Psoas muscle (tissue), 7 donors: ENCODE measurements at regions not wholly inside any gene's neighbourhood (a gene's known extent, or its start where the extent isn't known, plus 50 kb on each side); places are given as distances from the start of the nearest gene placed in this dataset.

Experiments used
- ATAC-seq, 4 donors: fragments of 200-7000 bp; cut with Tn5 transposase; one replicate each; pipeline ENCODE4 v1.9.1; 2020; ENCODE audit warnings: moderate library complexity in 3 of 4, mild to moderate bottlenecking in 2 of 4
- DNase-seq, 2 donors: peaks; one replicate each; pipeline ENCODE4 v3.0.0-alpha.2; 2020
- H3K27ac ChIP-seq: fragments of 200-600 bp; one replicate; pipeline ENCODE4 v1.8.0; 2022
- H3K27me3 ChIP-seq, 3 donors: fragments of 200-600 bp in 1 of 3; one replicate each; pipeline versions ENCODE4 v1.6.1 to v1.8.0; 2013 to 2022; ENCODE audit warnings: low read length in 2 of 3, mild to moderate bottlenecking in 2 of 3, moderate library complexity in 1 of 3; ENCODE audit not compliant: insufficient read depth in 3 of 3
- H3K36me3 ChIP-seq, 2 donors: fragments of 200-600 bp in 1 of 2; one replicate each; pipeline versions ENCODE4 v1.6.1 to v1.8.0; 2013 to 2022; ENCODE audit warnings: low read depth in 1 of 2, mild to moderate bottlenecking in 1 of 2, moderate library complexity in 1 of 2; ENCODE audit not compliant: insufficient read depth in 1 of 2
- H3K4me1 ChIP-seq: fragments of 200-600 bp; one replicate; pipeline ENCODE4 v1.8.0; 2022
- H3K4me3 ChIP-seq: fragments of 200-600 bp; one replicate; pipeline ENCODE4 v1.8.0; 2022; ENCODE audit warnings: mild to moderate bottlenecking
- H3K9me3 ChIP-seq: fragments of 200-600 bp; one replicate; pipeline ENCODE4 v1.8.0; 2022
- WGBS, 3 donors: extraction: QIAGEN DNeasy Blood & Tissue Kit; methylation state at CpG; one replicate each; pipeline versions ENCODE4 v1.1.6 to v1.1.7; 2013; 5-methylcytosine and 5-hydroxymethylcytosine counted together
- intact Hi-C, 2 donors: fragments of 100-400 bp; cut with DNase I; formaldehyde crosslinking; loops; one replicate each; pipeline versions ENCODE4 v1.11.0 to v1.14.2; 2022
- TF ChIP-seq, protein P1 (sequence below): fragments of 200-600 bp; IDR thresholded peaks from one replicate; pipeline ENCODE4 v1.8.0; 2022; ENCODE audit warnings: antibody characterized with exemption
- donor health status: healthy with polysubstance abuse.
- donor health status: DM: no; HTN: no; CAD: no; lungs with moderate emphysema.
- donor health status: Bipolar disorder and iron deficiency.
- donor health status: healthy.
- donor health status: DM: yes; HTN: yes; CAD: no.
- donor health status: DM: no; HTN: no; CAD: no.
- donor health status: DM: yes; HTN: yes; CAD: no.

DNA sequence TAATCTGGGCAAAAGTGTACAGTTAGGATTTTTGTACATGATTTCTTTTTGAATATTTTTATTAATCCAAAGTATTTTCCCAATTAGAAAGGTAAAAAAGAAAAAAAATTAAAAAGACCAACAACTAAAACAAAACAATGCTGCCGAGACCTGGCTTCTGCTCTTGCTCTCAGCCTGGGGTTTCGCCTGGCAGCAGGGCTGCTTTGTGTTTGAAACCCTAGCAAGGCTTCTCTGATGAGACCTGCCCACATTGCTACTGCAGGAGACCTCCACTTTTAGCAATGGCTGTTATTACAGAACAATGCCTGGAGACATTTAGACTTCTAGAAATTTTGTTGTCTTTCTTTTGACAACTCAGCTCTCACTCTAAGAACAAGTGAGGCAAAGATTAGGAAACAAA is 1153.0 kb upstream of the TMEM132C start:
- DNase-seq (no peak), ATAC-seq (no peak)
- TF ChIP-seq, protein P1, sequence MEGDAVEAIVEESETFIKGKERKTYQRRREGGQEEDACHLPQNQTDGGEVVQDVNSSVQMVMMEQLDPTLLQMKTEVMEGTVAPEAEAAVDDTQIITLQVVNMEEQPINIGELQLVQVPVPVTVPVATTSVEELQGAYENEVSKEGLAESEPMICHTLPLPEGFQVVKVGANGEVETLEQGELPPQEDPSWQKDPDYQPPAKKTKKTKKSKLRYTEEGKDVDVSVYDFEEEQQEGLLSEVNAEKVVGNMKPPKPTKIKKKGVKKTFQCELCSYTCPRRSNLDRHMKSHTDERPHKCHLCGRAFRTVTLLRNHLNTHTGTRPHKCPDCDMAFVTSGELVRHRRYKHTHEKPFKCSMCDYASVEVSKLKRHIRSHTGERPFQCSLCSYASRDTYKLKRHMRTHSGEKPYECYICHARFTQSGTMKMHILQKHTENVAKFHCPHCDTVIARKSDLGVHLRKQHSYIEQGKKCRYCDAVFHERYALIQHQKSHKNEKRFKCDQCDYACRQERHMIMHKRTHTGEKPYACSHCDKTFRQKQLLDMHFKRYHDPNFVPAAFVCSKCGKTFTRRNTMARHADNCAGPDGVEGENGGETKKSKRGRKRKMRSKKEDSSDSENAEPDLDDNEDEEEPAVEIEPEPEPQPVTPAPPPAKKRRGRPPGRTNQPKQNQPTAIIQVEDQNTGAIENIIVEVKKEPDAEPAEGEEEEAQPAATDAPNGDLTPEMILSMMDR = no peak
- Histone ChIP-seq H3K27me3 (no peaks in the 10 kb centered on the region), H3K9me3 (no peaks in the 10 kb centered on the region), H3K4me3 (no peak overlapping the region), H3K4me1 (no peaks in the 10 kb centered on the region), H3K36me3 (no peaks in the 10 kb centered on the region), H3K27ac (no peak overlapping the region)
- intact Hi-C loops = no loop called here
- WGBS, 3 donors = 74 to 78% (median 75%) methylated on average over 2 of the region's 2 CpGs

GRCh38 chr12:127115468-127116035 is 1151.4 kb upstream of the TMEM132C start:
- Histone ChIP-seq H3K4me1 (no peaks in the 10 kb centered on the region), H3K9me3 (no peaks in the 10 kb centered on the region), H3K27me3 (no peaks in the 10 kb centered on the region), H3K27ac (no peak overlapping the region), H3K4me3 (no peak overlapping the region), H3K36me3 (no peaks in the 10 kb centered on the region)
- intact Hi-C loops = no loop called here
- TF ChIP-seq, protein P1 = no peak
- no peak for DNase-seq
- 31 to 48% (median 42%) methylated on average over 4 of the region's 4 CpGs for WGBS, 3 donors
- ATAC-seq = no peak

- 78 to 80% (median 78%) methylated on average over 3 of the region's 3 CpGs for whole genome bisulfite sequencing, 3 donors
These were observed 1148.7 kb upstream of the TMEM132C start for GRCh38 chr12:127118251-127118650.

DNA sequence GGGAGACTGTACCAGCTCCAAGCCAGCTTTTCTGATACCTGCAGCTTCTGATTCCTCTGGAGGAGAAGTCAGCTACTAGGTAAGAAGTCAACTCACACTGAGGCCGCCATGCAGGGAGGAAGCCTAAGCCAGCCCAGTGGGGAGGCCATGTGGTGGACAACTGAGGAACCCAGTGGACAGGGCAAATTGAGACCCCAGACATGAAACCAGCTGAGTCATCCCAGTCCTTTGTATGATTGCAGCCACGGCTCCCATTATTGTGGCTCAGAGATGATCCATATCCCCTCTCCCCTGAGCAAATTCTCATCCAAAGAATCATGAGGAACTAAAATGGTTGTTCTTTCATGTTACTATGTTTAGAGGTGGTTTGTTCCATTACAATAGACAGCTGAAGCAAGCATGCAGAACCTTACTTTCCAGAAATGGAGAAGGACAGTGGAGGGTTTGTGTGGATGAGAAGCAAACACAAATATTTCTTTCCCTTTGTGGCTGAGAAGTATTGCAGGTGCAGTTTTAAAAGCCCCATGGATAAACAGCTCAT is 1147.3 kb upstream of the TMEM132C start:
- 72 to 88% (median 85%) methylated on average over 2 of the region's 2 CpGs for WGBS, 3 donors
- TF ChIP-seq, protein P1 = no peak
- intact Hi-C loops = no loop called here

More at GRCh38 chr12:127118251-127118650, 1148.7 kb upstream of the TMEM132C start:
- Histone ChIP-seq H3K4me1 (no peaks in the 10 kb centered on the region), H3K9me3 (no peaks in the 10 kb centered on the region), H3K36me3 (no peaks in the 10 kb centered on the region), H3K27ac (no peak overlapping the region), H3K27me3 (no peaks in the 10 kb centered on the region), H3K4me3 (no peak overlapping the region)
- no peak for DNase-seq
- intact Hi-C loops = no loop called here
- TF ChIP-seq, protein P1 = no peak
- no peak for ATAC-seq

DNA sequence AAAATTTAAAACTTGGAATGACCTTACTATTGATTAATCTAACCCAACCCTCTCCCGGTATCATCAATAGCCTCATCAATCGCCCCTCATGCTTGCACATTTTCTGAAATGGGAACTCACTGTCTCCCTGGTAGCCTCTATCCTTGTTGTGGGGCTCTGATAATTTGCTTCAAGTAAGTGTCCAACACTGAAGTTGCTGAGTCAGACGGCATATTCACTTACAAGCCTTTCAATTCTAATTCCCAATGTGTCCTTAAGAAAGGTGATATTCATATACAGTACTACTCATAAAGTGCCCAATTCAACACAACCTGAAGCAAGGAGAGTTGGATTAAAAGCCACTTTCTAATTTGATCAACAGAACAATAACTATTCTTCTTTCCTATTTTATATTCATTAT is 1146.1 kb upstream of the TMEM132C start:
- intact Hi-C loops = no loop called here
- DNase-seq = no peak
- TF ChIP-seq, protein P1 = no peak
- Histone ChIP-seq H3K9me3 (no peaks in the 10 kb centered on the region), H3K27me3 (no peaks in the 10 kb centered on the region), H3K4me3 (no peak overlapping the region), H3K27ac (no peak overlapping the region), H3K36me3 (no peaks in the 10 kb centered on the region), H3K4me1 (no peaks in the 10 kb centered on the region)
- WGBS, 3 donors = 83 to 89% (median 85%) methylated on average over 3 of the region's 3 CpGs
- no peak for ATAC-seq

More for the DNA sequence above, 1147.3 kb upstream of the TMEM132C start:
- Histone ChIP-seq H3K4me1 (no peaks in the 10 kb centered on the region), H3K9me3 (no peaks in the 10 kb centered on the region), H3K27ac (no peak overlapping the region), H3K4me3 (no peak overlapping the region), H3K27me3 (no peaks in the 10 kb centered on the region), H3K36me3 (no peaks in the 10 kb centered on the region)
- DNase-seq (no peak), ATAC-seq (no peak)
